ENCODE measurements at regions not wholly inside any gene's neighbourhood (a gene's known extent, or its start where the extent isn't known, plus 50 kb on each side); places are given as distances from the start of the nearest gene placed in this dataset.

GRCh38 chr3:72380711-72381493, 467.3 kb downstream of the SHQ1 start:
- no peaks in the 10 kb centered on the region for H3K36me3 ChIP-seq (replicated peaks; ENCODE audit: insufficient read depth, low read depth)
- H2AFZ ChIP-seq = no peak overlapping the region
- H3K4me2 ChIP-seq = no peak overlapping the region
- peaks cover 90% of the 10 kb centered on the region for H3K79me2 ChIP-seq
- peaks cover 90% of the 10 kb centered on the region for H4K20me1 ChIP-seq (ENCODE audit: insufficient read depth, poor library complexity, severe bottlenecking)
- peaks cover 14% of the 10 kb centered on the region for H3K4me1 ChIP-seq (ENCODE audit: insufficient read depth)
- TF ChIP-seq EZH2 (IDR thresholded peaks at IDR 0.05; ENCODE audit: borderline replicate concordance) = no peak
- TF ChIP-seq EZH2phosphoT487 (IDR thresholded peaks at IDR 0.05; ENCODE audit: low read depth, severe bottlenecking, unreplicated experiment) = no peak
- no peak for TF ChIP-seq CTCF (IDR thresholded peaks at IDR 0.05; ENCODE audit: poor library complexity)
- H3K27me3 ChIP-seq = no peaks in the 10 kb centered on the region
- no peaks in the 10 kb centered on the region for H3K9me2 ChIP-seq (replicated peaks; ENCODE audit: insufficient read depth)
- no peak overlapping the region for H3K27ac ChIP-seq
- H3K4me3 ChIP-seq = no peak overlapping the region
- no peak for DNase-seq (ENCODE audit: low spot score)
- 99% methylated on average over 8 of the region's 8 CpGs for WGBS (ENCODE audit: low lambda C conversion rate, missing lambda C conversion rate)
- H3K9me3 ChIP-seq (ENCODE audit: low read depth) = no peaks in the 10 kb centered on the region

GRCh38 chr3:72380193-72380592, 468.1 kb downstream of the SHQ1 start:
- Histone ChIP-seq H3K9me2 (replicated peaks; ENCODE audit: insufficient read depth) (no peaks in the 10 kb centered on the region), H3K9me3 (ENCODE audit: low read depth) (no peaks in the 10 kb centered on the region), H3K27ac (no peak overlapping the region), H3K27me3 (no peaks in the 10 kb centered on the region), H3K4me3 (no peak overlapping the region), H3K4me2 (no peak overlapping the region), H3K4me1 (ENCODE audit: insufficient read depth) (peaks cover 10% of the 10 kb centered on the region), H3K36me3 (replicated peaks; ENCODE audit: insufficient read depth, low read depth) (no peaks in the 10 kb centered on the region), H2AFZ (no peak overlapping the region), H4K20me1 (ENCODE audit: insufficient read depth, poor library complexity, severe bottlenecking) (peaks cover 83% of the 10 kb centered on the region), H3K79me2 (peaks cover 89% of the 10 kb centered on the region)
- 81% methylated on average over 4 of the region's 4 CpGs for WGBS (ENCODE audit: low lambda C conversion rate, missing lambda C conversion rate)
- no peak for DNase-seq (ENCODE audit: low spot score)
- TF ChIP-seq EZH2 (IDR thresholded peaks at IDR 0.05; ENCODE audit: borderline replicate concordance) (no peak), CTCF (IDR thresholded peaks at IDR 0.05; ENCODE audit: poor library complexity) (no peak), EZH2phosphoT487 (IDR thresholded peaks at IDR 0.05; ENCODE audit: low read depth, severe bottlenecking, unreplicated experiment) (no peak)

- 68% methylated on average over 1 of the region's 1 CpG for WGBS (ENCODE audit: low lambda C conversion rate, missing lambda C conversion rate)
- Histone ChIP-seq H3K27me3 (no peaks in the 10 kb centered on the region), H3K9me3 (ENCODE audit: low read depth) (no peaks in the 10 kb centered on the region), H3K36me3 (replicated peaks; ENCODE audit: insufficient read depth, low read depth) (no peaks in the 10 kb centered on the region), H3K27ac (no peak overlapping the region), H2AFZ (no peak overlapping the region), H3K79me2 (peaks cover 83% of the 10 kb centered on the region), H3K4me1 (ENCODE audit: insufficient read depth) (peaks cover 4% of the 10 kb centered on the region), H3K4me2 (no peak overlapping the region), H3K9me2 (replicated peaks; ENCODE audit: insufficient read depth) (no peaks in the 10 kb centered on the region), H4K20me1 (ENCODE audit: insufficient read depth, poor library complexity, severe bottlenecking) (peaks cover 78% of the 10 kb centered on the region), H3K4me3 (no peak overlapping the region)
- DNase-seq (ENCODE audit: low spot score) = no peak
- no peak for TF ChIP-seq EZH2phosphoT487 (IDR thresholded peaks at IDR 0.05; ENCODE audit: low read depth, severe bottlenecking, unreplicated experiment)
These were observed 468.6 kb downstream of the SHQ1 start for GRCh38 chr3:72379500-72380187.

- Histone ChIP-seq H3K4me1 (ENCODE audit: insufficient read depth) (no peaks in the 10 kb centered on the region), H3K9me2 (replicated peaks; ENCODE audit: insufficient read depth) (no peaks in the 10 kb centered on the region), H3K79me2 (peaks cover 70% of the 10 kb centered on the region), H3K27ac (no peak overlapping the region), H3K27me3 (no peaks in the 10 kb centered on the region), H2AFZ (no peak overlapping the region), H3K36me3 (replicated peaks; ENCODE audit: insufficient read depth, low read depth) (no peaks in the 10 kb centered on the region), H3K4me2 (no peak overlapping the region), H4K20me1 (ENCODE audit: insufficient read depth, poor library complexity, severe bottlenecking) (peaks cover 64% of the 10 kb centered on the region), H3K4me3 (no peak overlapping the region), H3K9me3 (ENCODE audit: low read depth) (no peaks in the 10 kb centered on the region)
- 91% methylated on average over 10 of the region's 10 CpGs for WGBS (ENCODE audit: low lambda C conversion rate, missing lambda C conversion rate)
- no peak for DNase-seq (ENCODE audit: low spot score)
- no peak for TF ChIP-seq CTCF (IDR thresholded peaks at IDR 0.05; ENCODE audit: poor library complexity)
- no peak for TF ChIP-seq EZH2 (IDR thresholded peaks at IDR 0.05; ENCODE audit: borderline replicate concordance)
- no peak for TF ChIP-seq EZH2phosphoT487 (IDR thresholded peaks at IDR 0.05; ENCODE audit: low read depth, severe bottlenecking, unreplicated experiment)
These were observed 470.0 kb downstream of the SHQ1 start for GRCh38 chr3:72378287-72378686.

All from hepatocyte (in vitro differentiated cells).